BE2C (cell line): ENCODE measurements at regions not wholly inside any gene's neighbourhood (a gene's known extent, or its start where the extent isn't known, plus 50 kb on each side); places are given as distances from the start of the nearest gene placed in this dataset.
A peak's percentile ranks its signal among the peaks of the same experiment; 100 is the strongest.

ENCODE experiments used
- DNase-seq: peaks from one replicate; pipeline ENCODE4 v3.0.0-alpha.2; 2020
- H3K27me3 ChIP-seq: fragments of 250-450 bp; sonication (Bioruptor Pico); 2 replicates; pipeline ENCODE4 v1.5.1; 2020; ENCODE audit warnings: mild to moderate bottlenecking
- H3K36me3 ChIP-seq: fragments of 250-450 bp; sonication (Bioruptor Pico); 2 replicates; pipeline ENCODE4 v1.5.1; 2020; ENCODE audit warnings: mild to moderate bottlenecking
- H3K4me1 ChIP-seq: fragments of 250-450 bp; sonication (Bioruptor Pico); 2 replicates; pipeline ENCODE4 v1.5.1; 2020
- H3K4me3 ChIP-seq: 2 replicates; pipeline ENCODE4 v1.5.1; 2011; ENCODE audit warnings: low read depth, low read length
- H3K9me3 ChIP-seq: fragments of 250-450 bp; sonication (Bioruptor Pico); 2 replicates; pipeline ENCODE4 v1.5.1; 2020
- TF ChIP-seq, protein P1 (sequence below): IDR thresholded peaks from 2 replicates; pipeline ENCODE4 v1.5.1; 2012; ENCODE audit warnings: mild to moderate bottlenecking, low read depth, low read length

- no peak for DNase-seq
- TF ChIP-seq, protein P1, sequence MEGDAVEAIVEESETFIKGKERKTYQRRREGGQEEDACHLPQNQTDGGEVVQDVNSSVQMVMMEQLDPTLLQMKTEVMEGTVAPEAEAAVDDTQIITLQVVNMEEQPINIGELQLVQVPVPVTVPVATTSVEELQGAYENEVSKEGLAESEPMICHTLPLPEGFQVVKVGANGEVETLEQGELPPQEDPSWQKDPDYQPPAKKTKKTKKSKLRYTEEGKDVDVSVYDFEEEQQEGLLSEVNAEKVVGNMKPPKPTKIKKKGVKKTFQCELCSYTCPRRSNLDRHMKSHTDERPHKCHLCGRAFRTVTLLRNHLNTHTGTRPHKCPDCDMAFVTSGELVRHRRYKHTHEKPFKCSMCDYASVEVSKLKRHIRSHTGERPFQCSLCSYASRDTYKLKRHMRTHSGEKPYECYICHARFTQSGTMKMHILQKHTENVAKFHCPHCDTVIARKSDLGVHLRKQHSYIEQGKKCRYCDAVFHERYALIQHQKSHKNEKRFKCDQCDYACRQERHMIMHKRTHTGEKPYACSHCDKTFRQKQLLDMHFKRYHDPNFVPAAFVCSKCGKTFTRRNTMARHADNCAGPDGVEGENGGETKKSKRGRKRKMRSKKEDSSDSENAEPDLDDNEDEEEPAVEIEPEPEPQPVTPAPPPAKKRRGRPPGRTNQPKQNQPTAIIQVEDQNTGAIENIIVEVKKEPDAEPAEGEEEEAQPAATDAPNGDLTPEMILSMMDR, result no peak
- Histone ChIP-seq H3K4me3 (no peak overlapping the region), H3K4me1 (no peaks in the 10 kb centered on the region), H3K9me3 (no peaks in the 10 kb centered on the region), H3K36me3 (no peaks in the 10 kb centered on the region), H3K27me3 (no peaks in the 10 kb centered on the region; the same call in 1 of the 2 replicates)
Measured at GRCh38 chr12:130266751-130267150, 70.9 kb upstream of the PIWIL1 start.

DNA sequence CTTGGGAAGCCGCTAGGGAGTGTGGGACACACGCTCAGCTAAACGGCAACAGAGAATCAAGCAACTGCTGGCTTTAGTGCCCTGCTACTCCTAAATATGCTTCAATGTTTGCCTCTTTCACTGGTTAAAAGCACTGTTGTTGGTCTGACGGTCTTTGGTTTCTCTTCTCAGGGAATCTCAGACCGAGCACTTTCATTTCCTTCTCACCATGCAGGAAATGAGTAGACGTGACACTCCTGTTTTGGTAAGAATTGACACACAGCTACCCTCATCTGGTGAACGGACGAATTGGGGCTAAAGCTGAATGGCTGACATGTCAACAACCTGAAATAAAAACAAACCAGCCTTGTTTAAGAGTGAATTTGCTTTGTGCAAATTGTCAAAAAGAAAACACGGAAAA, 57.5 kb upstream of the PIWIL1 start:
- Histone ChIP-seq H3K4me1 (no peaks in the 10 kb centered on the region), H3K9me3 (no peaks in the 10 kb centered on the region), H3K36me3 (no peaks in the 10 kb centered on the region), H3K4me3 (peak overlapping the region; percentile 15), H3K27me3 (no peaks in the 10 kb centered on the region)
- TF ChIP-seq, protein P1, result no peak
- no peak for DNase-seq

GRCh38 chr12:130280742-130281141, 56.9 kb upstream of the PIWIL1 start:
- Histone ChIP-seq H3K9me3 (no peaks in the 10 kb centered on the region), H3K4me1 (no peaks in the 10 kb centered on the region), H3K36me3 (no peaks in the 10 kb centered on the region), H3K4me3 (no peak overlapping the region), H3K27me3 (no peaks in the 10 kb centered on the region)
- DNase-seq, result no peak
- TF ChIP-seq, protein P1, result no peak

DNA sequence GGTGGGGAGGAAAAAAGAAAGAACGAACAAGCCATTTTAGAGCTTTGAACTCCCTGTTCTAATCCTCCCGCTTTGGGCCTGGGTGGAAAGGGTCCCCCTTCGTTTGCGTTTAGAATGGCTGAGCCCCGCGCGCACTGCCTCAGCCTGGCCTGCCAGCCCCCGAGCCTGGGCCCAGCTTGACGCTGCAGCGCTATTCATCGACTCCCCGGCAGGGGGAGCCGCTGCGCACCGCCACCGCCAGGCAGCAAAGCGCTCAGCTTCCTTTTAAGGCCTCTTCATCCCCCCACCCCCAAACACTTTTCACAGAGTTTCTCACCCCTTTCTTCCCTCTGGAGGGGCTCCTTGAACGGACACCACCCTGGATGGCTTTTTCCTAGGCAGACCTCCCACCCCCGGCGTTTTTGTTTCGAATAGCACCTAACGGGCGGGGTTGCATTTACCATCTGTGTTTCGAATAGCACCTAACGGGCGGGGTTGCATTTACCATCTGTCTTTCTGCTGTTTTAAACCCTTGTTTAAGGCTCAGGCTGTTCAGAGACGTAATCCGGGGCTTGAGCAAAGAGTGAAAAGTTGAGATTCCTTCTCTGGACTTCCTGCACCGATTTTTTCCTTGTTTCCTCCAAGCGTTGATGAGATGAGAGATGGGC, 56.4 kb upstream of the PIWIL1 start:
- Histone ChIP-seq H3K27me3 (no peaks in the 10 kb centered on the region), H3K36me3 (no peaks in the 10 kb centered on the region), H3K9me3 (no peaks in the 10 kb centered on the region), H3K4me1 (no peaks in the 10 kb centered on the region), H3K4me3 (peak overlapping the region; percentile 19; the same call in 1 of the 2 replicates)
- TF ChIP-seq, protein P1, result peak; percentile 75
- DNase-seq, result peak; percentile 57

- Histone ChIP-seq H3K9me3 (no peaks in the 10 kb centered on the region), H3K4me3 (no peak overlapping the region), H3K36me3 (no peaks in the 10 kb centered on the region), H3K27me3 (no peaks in the 10 kb centered on the region; the same call in 1 of the 2 replicates), H3K4me1 (no peaks in the 10 kb centered on the region)
- peak; percentile 55 for DNase-seq
- TF ChIP-seq, protein P1, result peak; percentile 77
Measured at GRCh38 chr12:130286041-130286440, 51.6 kb upstream of the PIWIL1 start.

DNA sequence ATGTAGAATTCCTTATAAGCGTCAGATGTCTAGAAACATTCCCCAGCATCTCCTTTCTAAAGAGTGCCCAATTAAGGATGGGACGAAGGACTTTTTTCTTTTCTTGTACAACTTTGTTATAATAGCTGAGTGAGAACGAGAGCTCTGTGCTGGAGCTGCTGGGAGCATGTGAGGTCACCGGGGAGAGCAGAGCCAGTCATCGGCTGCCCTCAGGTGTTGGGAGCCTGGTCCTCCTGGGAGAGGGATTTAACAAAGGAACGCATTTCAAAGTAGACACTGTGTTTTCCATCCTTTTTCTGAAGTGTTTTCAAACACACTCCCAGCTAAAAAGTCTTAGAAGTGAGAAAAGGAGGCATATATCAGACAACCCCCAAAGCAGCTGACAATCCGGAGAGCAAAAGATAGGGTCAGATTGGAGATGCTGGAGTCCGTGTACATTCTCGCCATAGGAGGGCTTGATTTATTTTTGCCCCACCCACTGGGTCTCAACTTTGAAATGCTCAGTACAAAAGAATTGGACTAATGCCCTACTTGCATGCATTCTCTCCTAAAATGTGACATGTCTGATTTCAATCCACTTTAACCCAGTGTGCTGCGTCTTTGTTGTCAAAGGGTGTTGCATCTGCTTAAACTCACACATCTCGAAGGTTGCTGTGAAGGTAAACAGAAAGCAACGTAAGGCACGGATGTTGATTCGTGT, 50.8 kb upstream of the PIWIL1 start:
- Histone ChIP-seq H3K4me1 (no peaks in the 10 kb centered on the region), H3K9me3 (no peaks in the 10 kb centered on the region), H3K36me3 (no peaks in the 10 kb centered on the region), H3K4me3 (no peak overlapping the region), H3K27me3 (no peaks in the 10 kb centered on the region; the same call in 1 of the 2 replicates)
- no peak for DNase-seq
- TF ChIP-seq, protein P1, result no peak
